Cardiac fibroblast (primary cell): ENCODE measurements at regions not wholly inside any gene's neighbourhood (a gene's known extent, or its start where the extent isn't known, plus 50 kb on each side); places are given as distances from the start of the nearest gene placed in this dataset.
"Not testable (repeated sequence)": the region's sequence is repeated elsewhere in the genome, so short reads cannot be mapped to it uniquely, and the experiment has no call there.

Experiments
- DNase-seq, 2 donors: peaks; one replicate each; pipeline versions ENCODE4 v3.0.0 to v3.0.0-alpha.2; 2010; ENCODE audit warnings: low read depth in 2 of 2
- H3K4me3 ChIP-seq, 2 donors: replicated peaks in 1 of 2; 1 replicate in 1 of 2; 2 replicates in 1 of 2; pipeline ENCODE4 v1.5.1; 2011; ENCODE audit warnings: low read depth in 2 of 2, low read length in 2 of 2, mild to moderate bottlenecking in 2 of 2, moderate library complexity in 1 of 2
- CTCF ChIP-seq: IDR thresholded peaks from one replicate; pipeline ENCODE4 v1.5.1; 2011; ENCODE audit warnings: low read depth, mild to moderate bottlenecking, low read length, inconsistent platforms

DNA sequence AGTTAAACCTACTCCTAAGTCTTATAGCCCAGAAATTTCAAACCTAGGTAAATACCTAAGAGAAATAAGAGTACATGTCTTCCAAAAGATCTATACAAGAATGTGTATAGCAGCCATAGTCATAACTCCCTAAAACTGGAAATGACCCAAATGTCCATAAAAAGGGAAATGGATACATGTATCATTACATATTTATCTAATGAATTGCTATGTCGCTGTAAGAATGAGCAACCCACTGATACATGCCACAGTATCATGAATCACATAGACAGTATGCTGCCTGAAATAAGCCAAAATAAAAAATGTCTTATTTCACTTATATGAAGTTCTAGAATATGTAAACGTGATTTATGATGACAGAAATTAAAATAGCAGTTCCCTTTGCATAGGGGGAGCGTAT, 679.5 kb downstream of the MAFB start:
- peak in 1 of 2 donors; percentile 22 for DNase-seq
- TF ChIP-seq CTCF, result no peak

GRCh38 chr20:40008177-40008576, 680.9 kb downstream of the MAFB start:
- no peak for TF ChIP-seq CTCF
- DNase-seq, result peak in 1 of 2 donors; percentile 3
- H3K4me3 ChIP-seq, result no peak overlapping the region

More for the DNA sequence above, 679.5 kb downstream of the MAFB start:
- no peak overlapping the region for H3K4me3 ChIP-seq

DNA sequence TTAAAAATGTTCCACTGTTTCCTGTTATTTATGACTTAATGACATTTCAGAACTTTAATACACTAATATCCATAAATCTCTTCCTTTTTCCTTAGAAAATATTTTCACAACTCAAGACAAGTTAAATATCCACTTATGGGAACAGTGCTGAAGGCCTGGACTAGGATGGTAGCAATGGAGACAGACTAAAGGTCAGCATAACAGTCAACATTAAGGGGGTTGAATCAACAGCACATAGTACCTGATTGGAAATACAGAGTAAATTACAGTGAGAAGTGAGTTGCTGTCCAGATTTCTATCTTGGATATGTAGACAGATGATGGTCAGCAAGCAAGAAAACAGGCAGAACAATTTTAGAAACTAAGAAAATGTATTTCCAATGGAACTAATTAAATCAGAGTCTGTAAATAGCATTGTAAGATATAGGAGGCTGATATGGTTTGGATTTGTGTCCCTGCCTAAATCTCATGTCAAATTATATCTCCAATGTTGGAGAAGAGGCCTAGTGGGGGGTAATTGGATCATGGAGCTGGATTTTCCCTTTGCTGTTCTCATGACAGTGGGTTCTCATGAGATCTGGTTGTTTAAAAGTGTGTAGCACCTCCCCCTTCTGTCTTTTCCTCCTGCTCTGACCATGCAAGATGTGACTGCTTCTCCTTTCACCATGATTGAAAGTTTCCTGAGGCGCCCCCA, 682.7 kb downstream of the MAFB start:
- H3K4me3 ChIP-seq, result no peak overlapping the region
- DNase-seq, result no peak
- no peak for TF ChIP-seq CTCF

- not testable (repeated sequence) for DNase-seq, H3K4me3 ChIP-seq
These were observed 684.9 kb downstream of the MAFB start for GRCh38 chr20:40004092-40004491.

GRCh38 chr20:39993742-39994141, 695.3 kb downstream of the MAFB start:
- no peak overlapping the region for H3K4me3 ChIP-seq
- DNase-seq, result no peak
- no peak for TF ChIP-seq CTCF

DNA sequence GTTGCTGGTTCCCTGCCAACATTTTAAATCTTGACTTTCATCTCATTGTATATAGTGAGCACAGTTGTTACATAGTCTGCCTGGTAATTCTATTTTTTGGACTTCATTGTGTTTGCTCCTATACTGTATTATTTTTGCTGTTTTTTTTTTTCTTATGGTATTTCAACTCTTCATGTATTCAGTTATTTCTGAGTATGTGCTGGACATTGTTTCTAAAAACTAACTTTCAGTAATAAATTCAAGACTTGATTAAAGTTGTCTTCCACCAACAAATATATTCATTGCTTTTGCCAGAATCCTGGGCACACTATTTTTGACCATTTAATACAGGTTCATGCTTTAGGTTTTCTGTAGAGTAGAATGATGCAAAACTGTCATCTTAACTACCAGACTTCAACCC, 698.3 kb downstream of the MAFB start:
- no peak overlapping the region for H3K4me3 ChIP-seq
- DNase-seq, result no peak
- TF ChIP-seq CTCF, result no peak

GRCh38 chr20:39988991-39989390, 700.0 kb downstream of the MAFB start:
- no peak for TF ChIP-seq CTCF
- no peak overlapping the region for H3K4me3 ChIP-seq
- no peak for DNase-seq
